Chondrocyte (in vitro differentiated cells): ENCODE measurements at regions not wholly inside any gene's neighbourhood (a gene's known extent, or its start where the extent isn't known, plus 50 kb on each side); places are given as distances from the start of the nearest gene placed in this dataset.

Experiments used
- DNase-seq: peaks from one replicate; pipeline ENCODE4 v3.0.0; 2021; ENCODE audit warnings: mixed read lengths, low spot score
- H3K27ac Mint-ChIP-seq: one replicate; pipeline ENCODE4 v1.8.0; 2021; ENCODE audit warnings: mild to moderate bottlenecking, moderate library complexity, mixed read lengths; ENCODE audit not compliant: unreplicated experiment
- H3K27me3 Mint-ChIP-seq: 2 replicates; pipeline ENCODE4 v1.8.0; 2021; ENCODE audit warnings: low read depth, mixed read lengths
- H3K36me3 Mint-ChIP-seq: 2 replicates; pipeline ENCODE4 v1.8.0; 2021; ENCODE audit warnings: low read depth, mixed read lengths
- H3K4me1 Mint-ChIP-seq: 2 replicates; pipeline ENCODE4 v1.8.0; 2021; ENCODE audit warnings: low read depth, mild to moderate bottlenecking, mixed read lengths
- H3K4me3 Mint-ChIP-seq: one replicate; pipeline ENCODE4 v1.8.0; 2021; ENCODE audit warnings: mild to moderate bottlenecking, moderate library complexity, mixed read lengths; ENCODE audit not compliant: unreplicated experiment
- H3K9me3 Mint-ChIP-seq: 2 replicates; pipeline ENCODE4 v1.8.0; 2021; ENCODE audit warnings: low read depth, mixed read lengths
- TF ChIP-seq, protein P1 (sequence below): fragments of 200-600 bp; sonication (generic); IDR thresholded peaks from 2 replicates; pipeline ENCODE4 v1.5.0; 2021; ENCODE audit warnings: antibody characterized with exemption, mild to moderate bottlenecking, moderate library complexity

DNA sequence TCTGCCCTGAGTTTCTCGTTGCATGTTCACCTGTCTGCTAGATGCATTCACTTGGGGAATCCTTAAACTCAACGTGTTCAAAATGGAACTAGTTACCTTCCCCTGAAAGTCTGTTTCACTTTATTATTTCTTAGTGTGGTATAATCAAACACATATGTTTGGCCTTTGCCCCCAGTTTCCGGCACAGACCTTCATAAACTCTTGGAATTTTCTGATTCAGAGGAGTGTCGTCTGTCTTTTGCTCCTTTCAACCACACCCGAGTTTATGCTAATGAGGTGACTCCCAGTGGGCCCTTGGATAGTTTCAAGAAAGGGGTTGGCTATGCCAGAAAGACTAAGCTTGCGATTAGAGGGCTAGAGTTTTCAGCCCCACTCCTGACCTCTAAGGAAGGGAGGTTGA is 198.9 kb downstream of the CDCA7 start:
- peaks cover 15% of the 10 kb centered on the region for H3K9me3 Mint-ChIP-seq
- no peaks in the 10 kb centered on the region for H3K36me3 Mint-ChIP-seq
- H3K27ac Mint-ChIP-seq: no peak overlapping the region
- no peak for DNase-seq
- peaks cover 42% of the 10 kb centered on the region for H3K4me1 Mint-ChIP-seq
- H3K27me3 Mint-ChIP-seq: no peaks in the 10 kb centered on the region
- TF ChIP-seq, protein P1, sequence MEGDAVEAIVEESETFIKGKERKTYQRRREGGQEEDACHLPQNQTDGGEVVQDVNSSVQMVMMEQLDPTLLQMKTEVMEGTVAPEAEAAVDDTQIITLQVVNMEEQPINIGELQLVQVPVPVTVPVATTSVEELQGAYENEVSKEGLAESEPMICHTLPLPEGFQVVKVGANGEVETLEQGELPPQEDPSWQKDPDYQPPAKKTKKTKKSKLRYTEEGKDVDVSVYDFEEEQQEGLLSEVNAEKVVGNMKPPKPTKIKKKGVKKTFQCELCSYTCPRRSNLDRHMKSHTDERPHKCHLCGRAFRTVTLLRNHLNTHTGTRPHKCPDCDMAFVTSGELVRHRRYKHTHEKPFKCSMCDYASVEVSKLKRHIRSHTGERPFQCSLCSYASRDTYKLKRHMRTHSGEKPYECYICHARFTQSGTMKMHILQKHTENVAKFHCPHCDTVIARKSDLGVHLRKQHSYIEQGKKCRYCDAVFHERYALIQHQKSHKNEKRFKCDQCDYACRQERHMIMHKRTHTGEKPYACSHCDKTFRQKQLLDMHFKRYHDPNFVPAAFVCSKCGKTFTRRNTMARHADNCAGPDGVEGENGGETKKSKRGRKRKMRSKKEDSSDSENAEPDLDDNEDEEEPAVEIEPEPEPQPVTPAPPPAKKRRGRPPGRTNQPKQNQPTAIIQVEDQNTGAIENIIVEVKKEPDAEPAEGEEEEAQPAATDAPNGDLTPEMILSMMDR: no peak
- H3K4me3 Mint-ChIP-seq: no peak overlapping the region

DNA sequence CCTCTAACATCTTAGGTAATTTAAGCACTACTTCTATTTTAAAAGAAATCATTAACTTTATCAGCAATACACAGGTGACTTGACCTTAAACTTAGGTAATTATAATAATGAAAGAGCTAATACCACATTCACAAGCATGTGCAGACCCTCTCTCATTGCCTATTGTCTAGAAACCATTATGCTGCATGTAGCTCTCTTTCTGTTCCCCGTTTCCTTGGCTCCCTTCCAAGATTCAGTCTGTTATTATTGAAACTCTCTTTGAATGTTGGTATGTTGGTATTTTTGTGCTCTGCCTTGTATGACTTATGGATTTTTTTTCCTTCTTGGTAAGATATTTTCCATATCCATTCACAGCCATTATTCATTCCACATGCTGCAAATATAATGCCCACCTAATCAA is 201.2 kb downstream of the CDCA7 start:
- Mint-ChIP-seq H3K4me1 (peaks cover 36% of the 10 kb centered on the region), H3K4me3 (no peak overlapping the region), H3K27ac (no peak overlapping the region), H3K9me3 (peaks cover 9% of the 10 kb centered on the region), H3K27me3 (no peaks in the 10 kb centered on the region), H3K36me3 (no peaks in the 10 kb centered on the region)
- TF ChIP-seq, protein P1: no peak
- no peak for DNase-seq

DNA sequence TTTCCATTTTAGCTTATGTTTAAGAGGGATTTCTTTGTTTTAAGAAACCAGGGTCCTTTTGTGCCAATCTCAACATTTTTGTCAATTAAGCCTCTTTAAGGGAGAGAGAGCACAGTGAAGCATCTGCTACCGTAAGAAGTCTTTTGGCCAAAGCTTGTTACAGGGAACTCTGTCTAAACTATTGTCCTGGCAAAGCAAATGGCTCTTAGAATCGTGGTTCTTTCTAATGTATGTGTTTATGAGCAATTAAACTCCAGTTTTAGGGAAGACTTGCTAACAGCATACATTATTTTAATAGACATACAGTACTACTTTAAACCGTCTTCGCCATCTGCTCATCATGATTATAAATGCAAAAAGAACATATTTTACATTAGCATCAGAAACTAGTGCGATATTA is 202.1 kb downstream of the CDCA7 start:
- DNase-seq: no peak
- Mint-ChIP-seq H3K27me3 (no peaks in the 10 kb centered on the region), H3K4me1 (peaks cover 36% of the 10 kb centered on the region), H3K9me3 (peaks cover 10% of the 10 kb centered on the region), H3K36me3 (peaks cover 3% of the 10 kb centered on the region), H3K4me3 (no peak overlapping the region), H3K27ac (peak overlapping the region; percentile 59)
- TF ChIP-seq, protein P1: no peak

DNA sequence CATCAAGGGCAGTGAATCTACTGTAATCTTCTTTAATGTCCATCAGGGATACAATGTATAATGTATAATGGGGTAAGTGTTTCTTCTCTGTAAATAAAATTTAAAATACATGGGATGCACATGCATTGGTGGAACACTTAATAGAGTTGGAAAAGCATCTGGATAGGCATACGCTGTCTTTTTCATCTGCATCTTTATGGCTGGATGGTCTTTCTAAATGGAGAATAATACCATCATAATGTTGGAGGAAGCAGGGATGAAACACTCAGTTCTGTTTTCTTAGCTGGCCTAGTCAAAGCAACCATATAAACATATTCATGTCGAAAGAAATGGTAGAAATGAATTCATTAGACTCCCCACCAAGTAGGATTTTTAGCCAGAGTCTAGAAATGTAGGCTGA is 202.8 kb downstream of the CDCA7 start:
- peaks cover 13% of the 10 kb centered on the region for H3K9me3 Mint-ChIP-seq
- DNase-seq: no peak
- H3K36me3 Mint-ChIP-seq: peaks cover 3% of the 10 kb centered on the region
- H3K27me3 Mint-ChIP-seq: no peaks in the 10 kb centered on the region
- H3K27ac Mint-ChIP-seq: no peak overlapping the region
- no peak overlapping the region for H3K4me3 Mint-ChIP-seq
- peaks cover 36% of the 10 kb centered on the region for H3K4me1 Mint-ChIP-seq
- TF ChIP-seq, protein P1: no peak

DNA sequence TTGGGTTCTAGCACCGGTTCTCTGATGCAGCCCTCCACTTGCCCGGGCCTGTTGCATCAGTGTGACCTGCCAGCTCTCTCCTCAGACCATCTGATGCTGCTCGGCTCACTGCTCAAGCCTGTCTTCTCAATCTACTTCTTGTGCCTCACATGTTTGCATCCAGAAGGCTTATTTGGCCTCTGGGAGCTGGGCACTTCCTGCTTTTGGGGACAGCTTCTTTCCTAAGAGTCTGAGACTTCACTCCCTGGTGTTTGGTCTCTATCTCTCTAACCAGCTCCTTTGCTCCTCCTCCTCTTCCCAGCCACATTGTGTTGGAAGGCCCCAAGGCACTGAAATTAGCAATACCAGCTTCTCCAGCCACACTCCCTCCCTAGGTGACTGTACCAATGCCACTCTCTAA is 212.8 kb downstream of the CDCA7 start:
- no peak for DNase-seq
- Mint-ChIP-seq H3K36me3 (no peaks in the 10 kb centered on the region), H3K4me3 (no peak overlapping the region), H3K27me3 (no peaks in the 10 kb centered on the region), H3K9me3 (peaks cover 4% of the 10 kb centered on the region), H3K4me1 (peaks cover 12% of the 10 kb centered on the region), H3K27ac (no peak overlapping the region)
- TF ChIP-seq, protein P1: no peak
